ENCODE measurements at regions not wholly inside any gene's neighbourhood (a gene's known extent, or its start where the extent isn't known, plus 50 kb on each side); places are given as distances from the start of the nearest gene placed in this dataset.

GRCh38 chr20:22690616-22691179, 106.3 kb upstream of the FOXA2 start:
- TF ChIP-seq, protein P1, sequence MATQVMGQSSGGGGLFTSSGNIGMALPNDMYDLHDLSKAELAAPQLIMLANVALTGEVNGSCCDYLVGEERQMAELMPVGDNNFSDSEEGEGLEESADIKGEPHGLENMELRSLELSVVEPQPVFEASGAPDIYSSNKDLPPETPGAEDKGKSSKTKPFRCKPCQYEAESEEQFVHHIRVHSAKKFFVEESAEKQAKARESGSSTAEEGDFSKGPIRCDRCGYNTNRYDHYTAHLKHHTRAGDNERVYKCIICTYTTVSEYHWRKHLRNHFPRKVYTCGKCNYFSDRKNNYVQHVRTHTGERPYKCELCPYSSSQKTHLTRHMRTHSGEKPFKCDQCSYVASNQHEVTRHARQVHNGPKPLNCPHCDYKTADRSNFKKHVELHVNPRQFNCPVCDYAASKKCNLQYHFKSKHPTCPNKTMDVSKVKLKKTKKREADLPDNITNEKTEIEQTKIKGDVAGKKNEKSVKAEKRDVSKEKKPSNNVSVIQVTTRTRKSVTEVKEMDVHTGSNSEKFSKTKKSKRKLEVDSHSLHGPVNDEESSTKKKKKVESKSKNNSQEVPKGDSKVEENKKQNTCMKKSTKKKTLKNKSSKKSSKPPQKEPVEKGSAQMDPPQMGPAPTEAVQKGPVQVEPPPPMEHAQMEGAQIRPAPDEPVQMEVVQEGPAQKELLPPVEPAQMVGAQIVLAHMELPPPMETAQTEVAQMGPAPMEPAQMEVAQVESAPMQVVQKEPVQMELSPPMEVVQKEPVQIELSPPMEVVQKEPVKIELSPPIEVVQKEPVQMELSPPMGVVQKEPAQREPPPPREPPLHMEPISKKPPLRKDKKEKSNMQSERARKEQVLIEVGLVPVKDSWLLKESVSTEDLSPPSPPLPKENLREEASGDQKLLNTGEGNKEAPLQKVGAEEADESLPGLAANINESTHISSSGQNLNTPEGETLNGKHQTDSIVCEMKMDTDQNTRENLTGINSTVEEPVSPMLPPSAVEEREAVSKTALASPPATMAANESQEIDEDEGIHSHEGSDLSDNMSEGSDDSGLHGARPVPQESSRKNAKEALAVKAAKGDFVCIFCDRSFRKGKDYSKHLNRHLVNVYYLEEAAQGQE (IDR thresholded peaks at IDR 0.05; ENCODE audit: borderline replicate concordance in 1 of 2, low read depth in 1 of 2, low read length in 2 of 2): no peak
- no peak for TF ChIP-seq CTCF (CRISPR knock-in tag; IDR thresholded peaks at IDR 0.05)
- no peak for TF ChIP-seq MATR3 (CRISPR knock-in tag; IDR thresholded peaks at IDR 0.05)
- TF ChIP-seq SIN3A (IDR thresholded peaks at IDR 0.05; ENCODE audit: borderline replicate concordance, low read depth, low read length): no peak
- no peak for TF ChIP-seq NFKBIZ (CRISPR knock-in tag; IDR thresholded peaks at IDR 0.05)

All from HepG2 (cell line).